Activated CD8-positive, alpha-beta T cell treated with anti-CD3 and anti-CD28 coated beads for 36 hours (primary cell): ENCODE measurements at regions not wholly inside any gene's neighbourhood (a gene's known extent, or its start where the extent isn't known, plus 50 kb on each side); places are given as distances from the start of the nearest gene placed in this dataset.
A peak's percentile ranks its signal among the peaks of the same experiment; 100 is the strongest.

ENCODE experiments used
- ATAC-seq: fragments of 200-7000 bp; cut with Tn5 transposase; one replicate; pipeline ENCODE4 v1.10.0; 2021; ENCODE audit warnings: mild to moderate bottlenecking, moderate library complexity
- CTCF ChIA-PET: fragments of 350-600 bp; sonication (Branson Sonifier 250); formaldehyde crosslinking; loops from one replicate; lab custom pipeline; 2021; ENCODE audit warnings: antibody characterized with exemption; lab: Charles Lee
- POLR2A ChIA-PET: fragments of 350-600 bp; sonication (Branson Sonifier 250); formaldehyde crosslinking; loops from one replicate; lab custom pipeline; 2021; ENCODE audit warnings: antibody characterized with exemption; lab: Charles Lee
- DNase-seq: peaks from one replicate; pipeline ENCODE4 v3.0.0-alpha.2; 2020
- H3K27ac Mint-ChIP-seq: one replicate; pipeline ENCODE4 v1.8.0; 2021; ENCODE audit warnings: mild to moderate bottlenecking, mixed read lengths
- H3K27me3 Mint-ChIP-seq: one replicate; pipeline ENCODE4 v1.8.0; 2021; ENCODE audit warnings: mixed read lengths
- H3K36me3 Mint-ChIP-seq: one replicate; pipeline ENCODE4 v1.8.0; 2021; ENCODE audit warnings: low read depth, mixed read lengths
- H3K4me1 Mint-ChIP-seq: one replicate; pipeline ENCODE4 v1.8.0; 2021; ENCODE audit warnings: low read depth, mixed read lengths
- H3K4me3 Mint-ChIP-seq: one replicate; pipeline ENCODE4 v1.8.0; 2021; ENCODE audit warnings: mild to moderate bottlenecking, moderate library complexity, mixed read lengths
- H3K9me3 Mint-ChIP-seq: one replicate; pipeline ENCODE4 v1.8.0; 2021; ENCODE audit warnings: mixed read lengths
- intact Hi-C: fragments of 100-400 bp; cut with micrococcal nuclease; formaldehyde crosslinking; loops from one replicate; pipeline ENCODE4 v1.10.0; 2022
- TF ChIP-seq, protein P1 (sequence below): fragments of 200-600 bp; IDR thresholded peaks from one replicate; pipeline ENCODE4 v1.8.0; 2022; ENCODE audit warnings: antibody characterized with exemption, mild to moderate bottlenecking

DNA sequence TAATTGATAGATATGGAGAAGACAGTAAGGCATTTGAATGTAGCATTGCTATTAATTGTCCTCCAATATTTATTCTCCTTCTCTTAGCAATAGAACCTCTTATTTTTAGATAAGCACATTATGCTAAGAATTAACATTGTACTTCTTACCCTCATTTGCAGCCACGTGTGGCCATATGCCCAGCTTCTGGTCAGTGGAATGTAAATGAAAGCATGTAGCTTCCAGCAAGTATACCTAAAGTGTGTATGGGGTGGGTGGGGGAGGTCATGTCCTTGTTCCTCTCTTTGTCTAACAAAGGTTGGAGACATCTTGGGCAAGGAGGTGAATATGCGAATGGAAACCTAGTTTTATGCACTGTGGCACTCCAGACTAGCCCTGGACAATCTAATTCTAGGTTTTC lies 133.6 kb upstream of the HMCN1 start:
- POLR2A ChIA-PET = no interaction called here
- TF ChIP-seq, protein P1, sequence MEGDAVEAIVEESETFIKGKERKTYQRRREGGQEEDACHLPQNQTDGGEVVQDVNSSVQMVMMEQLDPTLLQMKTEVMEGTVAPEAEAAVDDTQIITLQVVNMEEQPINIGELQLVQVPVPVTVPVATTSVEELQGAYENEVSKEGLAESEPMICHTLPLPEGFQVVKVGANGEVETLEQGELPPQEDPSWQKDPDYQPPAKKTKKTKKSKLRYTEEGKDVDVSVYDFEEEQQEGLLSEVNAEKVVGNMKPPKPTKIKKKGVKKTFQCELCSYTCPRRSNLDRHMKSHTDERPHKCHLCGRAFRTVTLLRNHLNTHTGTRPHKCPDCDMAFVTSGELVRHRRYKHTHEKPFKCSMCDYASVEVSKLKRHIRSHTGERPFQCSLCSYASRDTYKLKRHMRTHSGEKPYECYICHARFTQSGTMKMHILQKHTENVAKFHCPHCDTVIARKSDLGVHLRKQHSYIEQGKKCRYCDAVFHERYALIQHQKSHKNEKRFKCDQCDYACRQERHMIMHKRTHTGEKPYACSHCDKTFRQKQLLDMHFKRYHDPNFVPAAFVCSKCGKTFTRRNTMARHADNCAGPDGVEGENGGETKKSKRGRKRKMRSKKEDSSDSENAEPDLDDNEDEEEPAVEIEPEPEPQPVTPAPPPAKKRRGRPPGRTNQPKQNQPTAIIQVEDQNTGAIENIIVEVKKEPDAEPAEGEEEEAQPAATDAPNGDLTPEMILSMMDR = no peak
- ATAC-seq = no peak
- no peaks in the 10 kb centered on the region for H3K9me3 Mint-ChIP-seq
- DNase-seq = no peak
- H3K27me3 Mint-ChIP-seq = no peaks in the 10 kb centered on the region
- intact Hi-C loops = no loop called here
- no peak overlapping the region for H3K4me3 Mint-ChIP-seq
- no peak overlapping the region for H3K27ac Mint-ChIP-seq
- H3K36me3 Mint-ChIP-seq = no peaks in the 10 kb centered on the region
- CTCF ChIA-PET = interaction anchor here (1.0 kb wide), 1 partner anchor 80 kb away, joined by 4 read pairs; no protein-coding TSS in a partner anchor
- H3K4me1 Mint-ChIP-seq = peaks cover 4% of the 10 kb centered on the region

DNA sequence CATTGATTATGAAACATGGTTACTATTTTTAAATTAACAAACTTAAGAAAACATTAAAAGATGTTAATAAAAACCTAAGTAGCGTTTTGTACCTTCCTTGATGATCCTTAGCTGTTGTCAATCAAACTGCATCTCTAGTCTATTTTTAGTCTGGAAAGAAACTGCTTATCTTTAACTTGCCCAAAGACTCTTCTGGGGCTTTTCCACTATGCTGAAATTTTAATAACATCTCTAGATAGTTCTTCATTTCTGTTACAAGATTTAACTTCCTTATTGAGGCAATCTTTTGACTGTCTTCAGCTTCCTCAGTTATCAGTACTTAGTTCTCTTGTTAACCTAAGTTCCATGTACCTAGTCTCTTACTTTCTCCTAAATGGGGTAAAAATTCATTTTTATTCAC lies 135.9 kb upstream of the HMCN1 start:
- no peaks in the 10 kb centered on the region for H3K36me3 Mint-ChIP-seq
- H3K27ac Mint-ChIP-seq = no peak overlapping the region
- no peak for DNase-seq
- POLR2A ChIA-PET = interaction anchor here (0.6 kb wide), 1 partner anchor 38 kb away, joined by 3 read pairs; no protein-coding TSS in a partner anchor
- H3K27me3 Mint-ChIP-seq = no peaks in the 10 kb centered on the region
- H3K4me3 Mint-ChIP-seq = no peak overlapping the region
- CTCF ChIA-PET = interaction anchor here (0.8 kb wide), 1 partner anchor 72 kb away, joined by 4 read pairs; no protein-coding TSS in a partner anchor
- TF ChIP-seq, protein P1 = no peak
- H3K9me3 Mint-ChIP-seq = no peaks in the 10 kb centered on the region
- H3K4me1 Mint-ChIP-seq = peaks cover 14% of the 10 kb centered on the region
- intact Hi-C loops = no loop called here
- no peak for ATAC-seq

DNA sequence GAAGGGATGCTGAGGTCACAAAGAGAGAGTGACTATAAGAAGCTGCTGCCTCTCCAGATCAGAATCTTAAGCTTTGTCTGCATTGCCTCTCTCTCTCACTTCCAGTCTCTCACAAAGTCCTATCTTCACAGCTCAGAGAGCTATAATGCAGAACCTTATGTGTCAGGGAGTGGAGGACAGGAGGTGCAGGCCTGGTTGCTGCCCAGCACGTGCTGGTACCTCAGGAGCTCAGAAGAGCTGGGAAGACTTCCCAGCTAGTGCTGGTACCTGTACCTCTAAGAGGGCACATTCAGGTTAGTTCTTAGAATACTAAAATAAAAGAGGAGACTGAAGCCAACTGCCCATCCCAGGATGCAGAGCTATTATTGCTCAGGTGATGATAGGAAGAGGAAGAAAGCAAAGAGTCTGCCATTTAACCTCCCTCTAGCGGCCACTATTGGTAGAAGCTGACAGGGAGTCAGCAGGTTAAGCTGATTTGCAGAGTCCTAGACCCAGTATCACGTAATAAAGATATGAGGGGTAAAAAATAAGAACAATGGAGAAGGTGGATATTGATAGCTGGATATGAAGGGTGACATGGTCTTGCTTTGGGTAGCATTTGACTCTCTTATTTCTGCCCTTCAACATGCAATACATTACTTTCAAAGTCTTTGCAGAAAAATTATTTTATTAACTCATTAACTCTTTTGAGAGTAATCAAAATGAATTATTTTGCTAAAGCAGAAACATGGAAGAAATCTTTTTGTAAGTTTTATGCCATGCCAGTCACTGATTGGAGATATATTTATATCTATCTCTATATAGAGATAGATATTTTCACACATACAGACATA lies 138.1 kb upstream of the HMCN1 start:
- Mint-ChIP-seq H3K27ac (no peak overlapping the region), H3K4me3 (no peak overlapping the region), H3K36me3 (no peaks in the 10 kb centered on the region), H3K4me1 (peaks cover 14% of the 10 kb centered on the region), H3K27me3 (no peaks in the 10 kb centered on the region), H3K9me3 (no peaks in the 10 kb centered on the region)
- ATAC-seq (peak; percentile 82), DNase-seq (peak; percentile 64)
- POLR2A ChIA-PET = interaction anchor here (1.8 kb wide), 1 partner anchor 280 kb away, joined by 11 read pairs; no protein-coding TSS in a partner anchor
- CTCF ChIA-PET = interaction anchor here (0.6 to 3.0 kb wide), 37 partner anchors 9 to 393 kb away, joined by 3 to 18 read pairs (median 4); no protein-coding TSS in a partner anchor
- TF ChIP-seq, protein P1 = peak; percentile 54
- intact Hi-C loops = no loop called here

DNA sequence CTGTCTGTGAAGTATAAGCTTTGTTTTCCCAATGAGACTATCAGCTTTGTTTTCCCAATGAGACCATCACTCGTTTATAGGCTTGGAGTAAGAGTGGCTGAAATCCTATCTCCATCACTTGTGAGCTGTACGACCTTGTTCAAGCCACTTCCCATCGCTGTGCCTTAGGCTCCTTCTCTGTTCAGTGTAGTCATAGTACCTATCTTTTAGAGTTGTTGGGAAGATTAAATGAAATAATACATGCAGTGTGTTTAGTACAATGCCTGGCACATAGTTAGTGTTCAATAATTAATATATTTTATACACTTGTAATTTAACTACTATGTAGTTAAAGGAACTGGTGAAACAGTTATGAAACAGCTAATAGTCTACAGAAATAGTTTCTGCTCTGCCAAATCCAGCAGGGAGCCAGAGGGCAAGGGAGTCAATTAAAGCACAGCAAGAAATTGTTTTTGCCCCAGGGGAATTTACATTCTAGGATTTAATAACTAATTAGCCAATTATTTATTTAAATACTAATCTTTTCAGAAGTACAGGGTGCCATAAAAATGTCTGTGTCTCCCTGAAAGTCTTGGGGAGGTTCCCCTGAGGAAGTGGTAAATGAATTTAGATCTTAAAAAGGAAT lies 139.3 kb upstream of the HMCN1 start:
- H3K4me3 Mint-ChIP-seq = no peak overlapping the region
- intact Hi-C loops = no loop called here
- no peaks in the 10 kb centered on the region for H3K36me3 Mint-ChIP-seq
- ChIA-PET POLR2A (interaction anchor here (0.6 to 1.8 kb wide), 2 partner anchors 279 to 728 kb away, joined by 4 to 11 read pairs; no protein-coding TSS in a partner anchor), CTCF (interaction anchor here (0.7 to 3.0 kb wide), 22 partner anchors 9 to 281 kb away, joined by 3 to 18 read pairs (median 5); no protein-coding TSS in a partner anchor)
- H3K27ac Mint-ChIP-seq = no peak overlapping the region
- peaks cover 14% of the 10 kb centered on the region for H3K4me1 Mint-ChIP-seq
- TF ChIP-seq, protein P1 = no peak
- H3K27me3 Mint-ChIP-seq = no peaks in the 10 kb centered on the region
- no peaks in the 10 kb centered on the region for H3K9me3 Mint-ChIP-seq
- ATAC-seq (no peak), DNase-seq (no peak)
